ENCODE measurements at regions not wholly inside any gene's neighbourhood (a gene's known extent, or its start where the extent isn't known, plus 50 kb on each side); places are given as distances from the start of the nearest gene placed in this dataset.

- DNase-seq (ENCODE audit: low read depth in 2 of 2): no peak
Observed at GRCh38 chr4:18397681-18398390, 376.3 kb upstream of the LCORL start.

DNA sequence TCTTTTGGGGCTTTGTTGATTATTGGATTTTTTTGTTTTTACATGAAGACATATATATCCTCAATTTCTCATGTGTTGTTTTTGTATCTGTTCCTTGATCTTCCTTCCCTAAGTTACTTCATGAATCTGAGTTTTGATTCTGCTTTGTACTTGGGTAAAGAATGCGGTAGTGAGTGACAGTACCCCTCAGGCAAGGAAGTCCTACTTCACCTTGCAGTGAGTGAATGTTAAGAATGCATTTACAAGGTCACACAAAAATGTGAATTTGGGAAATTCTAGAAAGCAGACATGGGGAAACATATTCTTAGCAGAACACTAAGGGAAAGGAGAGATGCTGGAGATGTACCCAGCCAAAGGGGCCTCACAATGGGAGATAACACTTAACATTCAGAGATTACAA is 373.1 kb upstream of the LCORL start:
- DNase-seq (ENCODE audit: low read depth in 2 of 2): no peak

DNA sequence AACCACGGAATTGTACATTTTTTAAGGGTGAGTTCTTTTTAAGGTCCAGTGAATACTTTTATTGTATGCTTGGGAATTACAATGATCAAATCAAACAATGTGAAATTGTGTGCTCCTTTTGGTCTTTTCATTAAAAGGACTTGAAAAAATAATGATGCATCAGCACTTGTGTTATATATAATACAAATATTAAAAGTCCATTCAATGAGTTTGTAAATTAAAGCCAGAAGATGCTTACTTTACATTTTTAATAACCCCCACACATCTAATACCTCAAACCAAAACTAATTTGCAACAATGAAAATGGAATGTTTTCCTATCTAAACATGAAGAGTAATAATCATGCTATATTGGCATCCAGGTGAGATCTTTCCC is 369.8 kb upstream of the LCORL start:
- no peak for DNase-seq (ENCODE audit: low read depth in 2 of 2)

- DNase-seq (ENCODE audit: low read depth in 2 of 2): no peak
Observed at GRCh38 chr4:18390655-18391353, 369.2 kb upstream of the LCORL start.

DNA sequence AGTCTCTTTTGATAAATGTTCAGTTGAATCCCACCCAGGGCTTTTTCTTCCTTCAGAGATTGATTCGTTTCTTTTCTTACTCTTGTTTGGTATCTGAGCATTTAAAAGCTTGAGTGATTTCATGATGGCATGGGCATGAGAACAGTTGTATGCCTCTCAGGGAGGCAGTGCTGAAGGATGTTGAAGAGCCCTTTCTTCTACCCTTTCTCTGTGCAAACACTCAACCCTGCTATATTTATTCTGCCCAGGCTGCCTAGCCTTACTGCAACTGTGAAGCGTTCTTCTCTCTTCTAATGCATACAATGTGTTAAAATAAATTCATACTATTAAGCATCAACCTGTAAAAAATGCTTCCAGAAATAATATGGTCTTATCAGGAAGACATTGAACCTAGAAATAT is 367.6 kb upstream of the LCORL start:
- DNase-seq (ENCODE audit: low read depth in 2 of 2): no peak

- DNase-seq (ENCODE audit: low read depth in 2 of 2): no peak
Observed at GRCh38 chr4:18388039-18388438, 366.5 kb upstream of the LCORL start.

GRCh38 chr4:18381186-18381585 is 359.6 kb upstream of the LCORL start:
- no peak for DNase-seq (ENCODE audit: low read depth in 2 of 2)

GRCh38 chr4:18369561-18369960 is 348.0 kb upstream of the LCORL start:
- DNase-seq (ENCODE audit: low read depth in 2 of 2): no peak

- no peak for DNase-seq (ENCODE audit: low read depth in 2 of 2)
Observed at GRCh38 chr4:18366892-18367291, 345.3 kb upstream of the LCORL start.

DNA sequence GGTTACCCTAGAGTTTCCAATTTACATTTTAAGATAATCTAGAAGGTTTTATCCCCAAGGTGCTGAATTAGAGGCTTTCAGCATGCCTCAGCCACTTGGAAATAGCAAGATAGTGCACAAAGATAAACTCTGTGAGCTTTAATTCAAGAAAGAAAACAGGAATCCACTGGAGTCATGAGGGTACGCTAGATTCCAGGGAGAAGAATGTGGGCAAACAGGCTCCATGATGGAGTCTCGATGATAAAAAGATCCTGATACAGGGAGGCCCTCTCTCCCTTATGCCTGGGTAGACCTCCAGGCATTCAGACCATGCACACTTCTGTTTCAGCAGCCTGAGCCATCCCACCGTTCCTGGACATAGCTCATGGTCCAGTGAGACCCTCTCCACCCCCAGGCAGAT is 344.6 kb upstream of the LCORL start:
- no peak for DNase-seq (ENCODE audit: low read depth in 2 of 2)

- DNase-seq (ENCODE audit: low read depth in 2 of 2): no peak
Observed at GRCh38 chr4:18343581-18343980, 322.0 kb upstream of the LCORL start.

- DNase-seq (ENCODE audit: low read depth in 2 of 2): no peak
Observed at GRCh38 chr4:18342847-18343246, 321.3 kb upstream of the LCORL start.

DNA sequence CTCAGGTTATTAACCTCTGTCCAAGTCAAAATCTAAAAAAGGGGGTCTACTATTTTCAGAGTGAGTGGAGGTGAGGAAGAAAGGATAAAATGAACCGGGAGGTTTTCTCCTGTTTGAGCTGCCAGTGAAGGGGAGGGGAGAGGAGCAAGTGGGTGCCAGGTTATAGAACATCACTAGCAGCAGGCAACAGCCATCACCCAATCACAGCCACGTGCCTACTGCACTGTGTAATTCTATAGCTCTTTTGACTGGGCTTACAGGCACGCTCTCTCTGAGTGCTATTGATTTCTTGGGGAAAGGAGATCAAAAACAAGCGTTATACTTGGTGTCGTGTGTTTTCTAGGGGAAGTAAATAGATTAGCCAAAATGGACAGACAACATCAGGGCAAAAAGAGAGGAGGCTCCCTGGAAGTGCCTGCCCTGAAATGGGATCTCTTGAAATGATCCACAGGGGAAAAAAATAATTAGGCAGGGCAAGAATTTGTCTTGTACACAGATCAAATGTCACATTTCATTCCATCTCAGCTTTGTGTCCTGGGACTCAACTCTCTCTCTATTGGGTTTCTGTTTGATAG is 300.5 kb upstream of the LCORL start:
- DNase-seq (ENCODE audit: low read depth in 2 of 2): no peak

DNA sequence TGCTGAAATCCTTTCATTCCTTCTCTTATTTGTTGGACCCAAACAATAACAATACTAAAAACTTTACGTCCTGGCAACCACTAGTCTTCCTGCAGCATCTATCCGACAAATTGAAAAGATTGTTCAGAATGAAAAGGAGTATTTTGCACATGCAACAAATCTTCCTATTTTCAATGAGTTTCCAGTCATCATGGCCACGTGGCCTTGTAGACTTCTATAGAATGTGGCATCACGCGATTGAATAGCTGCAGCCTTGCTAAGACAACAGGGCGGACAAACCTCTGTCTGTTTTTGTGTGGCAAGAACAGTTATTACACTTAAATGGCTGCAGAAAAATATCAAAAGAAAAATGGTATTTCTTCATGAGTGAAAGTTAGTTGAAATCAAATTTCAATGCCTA is 297.9 kb upstream of the LCORL start:
- no peak for DNase-seq (ENCODE audit: low read depth in 2 of 2)

DNA sequence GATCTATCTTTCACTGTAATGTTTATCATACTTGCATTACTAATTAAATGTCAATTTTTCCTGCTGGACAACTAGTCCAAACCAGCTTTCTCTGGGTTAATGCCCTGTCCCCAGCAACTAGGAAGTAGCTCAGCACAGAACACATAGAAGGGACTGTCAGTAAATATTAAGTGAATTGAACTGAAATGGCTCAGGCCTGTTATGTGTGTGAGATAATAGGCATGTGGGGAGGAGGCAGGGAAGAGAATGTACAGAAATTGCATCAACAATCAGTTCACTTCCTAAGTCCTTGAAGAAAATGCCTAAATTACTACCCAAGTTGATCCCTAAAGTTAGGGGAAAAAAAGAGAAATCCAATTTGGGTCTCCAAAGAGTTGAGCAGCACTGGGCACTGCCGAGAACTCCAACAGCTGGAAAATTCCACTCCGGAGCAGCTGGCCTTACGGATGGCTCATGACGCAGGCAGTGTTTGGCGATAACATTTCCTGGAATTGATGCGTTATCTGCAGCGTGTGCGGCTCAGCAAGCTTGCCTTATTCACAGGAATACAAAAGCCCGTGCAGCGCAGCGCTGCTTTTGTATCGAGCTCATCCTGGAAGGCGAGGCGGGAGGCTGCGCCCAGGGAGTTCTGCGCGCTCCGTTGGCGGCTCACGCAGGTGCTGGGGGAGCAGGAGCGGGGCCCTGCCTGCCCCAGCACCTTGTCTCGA is 297.3 kb upstream of the LCORL start:
- no peak for DNase-seq (ENCODE audit: low read depth in 2 of 2)

DNA sequence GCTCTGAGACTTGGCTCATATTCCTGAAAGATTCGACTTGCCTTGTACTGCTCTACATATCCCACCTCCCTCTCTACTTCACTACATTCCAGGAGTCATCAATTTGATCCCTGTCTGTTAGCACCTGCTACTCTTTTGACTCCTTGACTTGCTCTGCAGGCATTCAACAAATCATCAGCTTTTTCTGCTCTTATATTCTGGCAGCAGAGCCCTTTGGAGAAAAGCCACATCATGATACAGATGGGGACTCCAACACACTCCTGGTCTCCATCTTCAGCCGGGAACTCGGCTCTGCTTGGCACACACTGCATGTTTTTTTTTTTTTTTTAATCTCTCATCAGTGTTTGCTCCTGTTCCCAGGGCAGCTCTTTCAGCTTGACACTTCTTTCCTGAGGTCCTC is 293.2 kb upstream of the LCORL start:
- DNase-seq (ENCODE audit: low read depth in 2 of 2): no peak

DNA sequence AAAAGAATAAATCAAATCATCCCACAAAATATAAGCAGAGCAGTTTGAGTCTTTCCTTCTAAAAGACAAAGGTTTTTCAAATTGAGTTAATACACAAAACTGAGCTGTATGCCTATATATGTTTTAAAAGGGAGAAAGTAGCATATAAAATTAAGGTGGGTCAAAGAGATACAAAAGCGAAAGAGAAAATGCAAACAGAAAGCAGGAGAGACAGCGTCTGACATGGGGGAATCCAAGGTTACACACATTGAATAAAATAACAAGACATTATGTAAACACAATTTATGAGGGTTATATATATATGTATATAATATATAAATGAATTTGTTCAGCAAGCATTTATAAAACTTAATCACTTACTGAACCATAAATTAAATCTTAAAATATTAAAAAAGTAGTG is 276.1 kb upstream of the LCORL start:
- DNase-seq (ENCODE audit: low read depth in 2 of 2): no peak

DNA sequence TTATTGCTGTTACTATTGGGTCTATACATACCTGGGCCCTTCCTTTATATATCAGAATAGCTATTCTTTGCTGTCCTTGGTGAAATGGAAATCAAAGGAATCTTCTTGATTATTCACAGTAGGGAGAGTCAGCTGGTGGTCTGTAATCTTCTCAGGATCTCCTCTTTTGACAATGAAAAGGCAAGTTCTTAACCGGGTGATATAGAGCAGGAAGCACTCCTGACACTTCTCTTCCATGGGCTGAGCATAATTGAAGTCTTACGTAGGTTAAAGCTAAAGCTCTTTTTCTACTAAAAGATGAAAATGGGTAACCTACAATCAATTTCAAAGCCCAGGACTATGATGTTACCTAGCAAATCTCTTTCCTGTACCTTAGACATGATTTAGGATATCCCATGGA is 274.9 kb upstream of the LCORL start:
- no peak for DNase-seq (ENCODE audit: low read depth in 2 of 2)

DNA sequence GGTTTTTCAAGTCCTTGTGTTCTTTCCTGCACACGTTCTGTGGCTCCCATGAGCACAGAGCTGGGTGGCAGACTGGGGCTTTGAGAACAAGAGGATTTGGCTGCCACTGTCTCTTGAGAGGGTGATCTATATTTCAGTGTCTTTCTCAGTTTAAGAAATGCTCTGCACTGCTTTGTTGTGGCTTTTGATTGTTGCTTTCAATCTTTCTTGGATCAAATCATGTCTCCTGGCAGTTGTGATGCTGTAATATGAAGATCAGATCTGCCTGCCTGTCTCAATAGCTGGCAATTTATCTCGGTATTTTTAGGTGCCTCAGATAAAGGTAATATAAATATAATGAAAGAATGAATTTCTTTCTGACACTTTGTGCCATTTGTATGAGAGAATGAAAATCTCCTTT is 273.3 kb upstream of the LCORL start:
- no peak for DNase-seq (ENCODE audit: low read depth in 2 of 2)

GRCh38 chr4:18294021-18294420 is 272.5 kb upstream of the LCORL start:
- no peak for DNase-seq (ENCODE audit: low read depth in 2 of 2)

GRCh38 chr4:18292411-18292810 is 270.9 kb upstream of the LCORL start:
- no peak for DNase-seq (ENCODE audit: low read depth in 2 of 2)

GRCh38 chr4:18291981-18292380 is 270.4 kb upstream of the LCORL start:
- no peak for DNase-seq (ENCODE audit: low read depth in 2 of 2)

DNA sequence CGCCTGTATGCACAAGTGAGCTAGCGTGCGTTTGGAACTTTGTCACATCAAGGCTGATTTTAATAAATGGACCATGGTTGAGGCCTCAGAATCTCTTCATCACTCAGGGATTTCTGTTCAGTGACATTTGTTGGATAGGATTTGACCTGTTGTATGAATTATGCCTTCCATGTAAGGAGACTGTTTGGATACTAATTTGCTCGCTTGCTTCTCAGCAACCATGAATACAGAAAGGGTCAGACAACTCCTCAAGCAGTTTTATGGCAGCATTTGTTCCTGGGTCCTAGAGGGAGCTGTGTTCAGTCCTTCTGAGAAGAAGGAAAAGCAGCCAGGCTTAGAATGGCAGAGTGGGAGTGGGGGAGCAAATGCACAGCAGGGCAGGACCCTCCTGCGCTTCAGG is 269.7 kb upstream of the LCORL start:
- no peak for DNase-seq (ENCODE audit: low read depth in 2 of 2)
